Right lobe of liver (tissue), 6 donors: ENCODE measurements at regions not wholly inside any gene's neighbourhood (a gene's known extent, or its start where the extent isn't known, plus 50 kb on each side); places are given as distances from the start of the nearest gene placed in this dataset.

Source experiments
- ATAC-seq, 4 donors: fragments of 200-7000 bp; cut with Tn5 transposase; one replicate each; pipeline ENCODE4 v1.9.1; 2020; ENCODE audit warnings: mild to moderate bottlenecking in 4 of 4, moderate library complexity in 4 of 4
- DNase-seq, 3 donors: peaks; one replicate each; pipeline ENCODE4 v3.0.0-alpha.2; 2020
- H3K27ac ChIP-seq, 3 donors: fragments of 200-600 bp; one replicate each; pipeline ENCODE4 v1.8.0; 2022
- H3K27me3 ChIP-seq, 2 donors: fragments of 200-600 bp; one replicate each; pipeline ENCODE4 v1.8.0; 2022
- H3K36me3 ChIP-seq, 4 donors: fragments of 200-600 bp; sonication (generic) in 1 of 4; one replicate each; pipeline versions ENCODE4 v1.5.1 to v1.8.0; 2017 to 2022; ENCODE audit warnings: control low read depth in 1 of 4
- H3K4me1 ChIP-seq, 4 donors: fragments of 200-600 bp; sonication (generic) in 1 of 4; one replicate each; pipeline versions ENCODE4 v1.5.1 to v1.8.0; 2017 to 2022; ENCODE audit warnings: control low read depth in 1 of 4
- H3K4me3 ChIP-seq, 3 donors: fragments of 200-600 bp; one replicate each; pipeline ENCODE4 v1.8.0; 2022
- H3K9me3 ChIP-seq, 4 donors: fragments of 200-600 bp; sonication (generic) in 1 of 4; one replicate each; pipeline versions ENCODE4 v1.5.1 to v1.8.0; 2017 to 2022; ENCODE audit warnings: control low read depth in 1 of 4
- POLR2A ChIP-seq: fragments of 450-650 bp; IDR thresholded peaks from one replicate; pipeline ENCODE4 v1.6.1; 2017; ENCODE audit warnings: antibody characterized with exemption, mild to moderate bottlenecking
- WGBS: methylation state at CpG from one replicate; pipeline ENCODE4 v1.1.6; 2018; ENCODE audit warnings: low coverage, low lambda C conversion rate; ENCODE audit not compliant: insufficient coverage; ENCODE audit errors: missing lambda C conversion rate; 5-methylcytosine and 5-hydroxymethylcytosine counted together
- intact Hi-C, 2 donors: fragments of 100-400 bp; cut with DNase I; formaldehyde crosslinking; loops; one replicate each; pipeline versions ENCODE4 v1.11.2 to v1.14.1; 2022
- TF ChIP-seq, protein P1 (sequence below), 4 donors: fragments of 200-600 bp in 3 of 4; fragments of 450-650 bp in 1 of 4; IDR thresholded peaks; one replicate each; pipeline versions ENCODE4 v1.5.1 to v1.8.0; 2016 to 2022; ENCODE audit warnings: antibody characterized with exemption in 4 of 4, mild to moderate bottlenecking in 2 of 4
- donor health status: DM: no; HTN: yes; CAD: no.
- donor health status: DM: no; HTN: no; CAD: no.
- donor health status: DM: no; HTN: no; CAD: no.
- donor health status: DM: no; HTN: yes; CAD: no.
- donor health status: DM: no; HTN: yes; CAD: no.

DNA sequence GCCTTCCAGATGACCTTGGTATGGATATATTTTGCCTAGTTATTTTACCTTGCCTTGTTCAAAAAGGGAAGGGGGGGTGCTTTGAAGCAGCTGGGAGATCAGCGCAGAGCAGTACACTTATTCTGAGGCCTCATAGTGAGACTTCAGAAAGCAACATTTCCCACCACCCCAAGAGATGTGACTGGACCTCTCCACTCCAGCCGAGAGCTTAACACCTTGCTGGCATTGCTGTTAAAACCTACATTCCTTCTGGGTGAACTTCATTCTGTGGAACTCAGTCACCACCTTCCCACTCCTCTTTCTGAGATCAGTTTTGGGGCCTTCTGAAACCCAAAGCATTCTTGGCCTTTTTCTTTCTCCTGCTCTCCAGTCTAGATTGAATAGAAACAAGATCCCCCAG is 148.7 kb downstream of the BARHL2 start:
- no peaks in the 10 kb centered on the region for H3K4me1 ChIP-seq
- TF ChIP-seq, protein P1, sequence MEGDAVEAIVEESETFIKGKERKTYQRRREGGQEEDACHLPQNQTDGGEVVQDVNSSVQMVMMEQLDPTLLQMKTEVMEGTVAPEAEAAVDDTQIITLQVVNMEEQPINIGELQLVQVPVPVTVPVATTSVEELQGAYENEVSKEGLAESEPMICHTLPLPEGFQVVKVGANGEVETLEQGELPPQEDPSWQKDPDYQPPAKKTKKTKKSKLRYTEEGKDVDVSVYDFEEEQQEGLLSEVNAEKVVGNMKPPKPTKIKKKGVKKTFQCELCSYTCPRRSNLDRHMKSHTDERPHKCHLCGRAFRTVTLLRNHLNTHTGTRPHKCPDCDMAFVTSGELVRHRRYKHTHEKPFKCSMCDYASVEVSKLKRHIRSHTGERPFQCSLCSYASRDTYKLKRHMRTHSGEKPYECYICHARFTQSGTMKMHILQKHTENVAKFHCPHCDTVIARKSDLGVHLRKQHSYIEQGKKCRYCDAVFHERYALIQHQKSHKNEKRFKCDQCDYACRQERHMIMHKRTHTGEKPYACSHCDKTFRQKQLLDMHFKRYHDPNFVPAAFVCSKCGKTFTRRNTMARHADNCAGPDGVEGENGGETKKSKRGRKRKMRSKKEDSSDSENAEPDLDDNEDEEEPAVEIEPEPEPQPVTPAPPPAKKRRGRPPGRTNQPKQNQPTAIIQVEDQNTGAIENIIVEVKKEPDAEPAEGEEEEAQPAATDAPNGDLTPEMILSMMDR (IDR thresholded peaks at IDR 0.05), result no peak
- TF ChIP-seq POLR2A, result no peak
- no peaks in the 10 kb centered on the region for H3K9me3 ChIP-seq
- WGBS, result no CpG with 5 or more reads among the region's 2 CpGs
- no peaks in the 10 kb centered on the region for H3K27me3 ChIP-seq
- no peak overlapping the region for H3K4me3 ChIP-seq
- H3K27ac ChIP-seq, result no peak overlapping the region
- no peaks in the 10 kb centered on the region for H3K36me3 ChIP-seq
- ATAC-seq, result no peak
- DNase-seq, result no peak
- intact Hi-C loops, result no loop called here

GRCh38 chr1:90564164-90564563 is 152.9 kb downstream of the BARHL2 start:
- Histone ChIP-seq H3K4me1 (no peaks in the 10 kb centered on the region), H3K4me3 (no peak overlapping the region), H3K36me3 (no peaks in the 10 kb centered on the region), H3K27ac (no peak overlapping the region), H3K9me3 (no peaks in the 10 kb centered on the region), H3K27me3 (no peaks in the 10 kb centered on the region)
- TF ChIP-seq, protein P1 (IDR thresholded peaks at IDR 0.05), result no peak
- no peak for TF ChIP-seq POLR2A
- DNase-seq (no peak), ATAC-seq (no peak)
- 61% methylated on average over 2 of the region's 2 CpGs for WGBS
- intact Hi-C loops, result no loop called here

DNA sequence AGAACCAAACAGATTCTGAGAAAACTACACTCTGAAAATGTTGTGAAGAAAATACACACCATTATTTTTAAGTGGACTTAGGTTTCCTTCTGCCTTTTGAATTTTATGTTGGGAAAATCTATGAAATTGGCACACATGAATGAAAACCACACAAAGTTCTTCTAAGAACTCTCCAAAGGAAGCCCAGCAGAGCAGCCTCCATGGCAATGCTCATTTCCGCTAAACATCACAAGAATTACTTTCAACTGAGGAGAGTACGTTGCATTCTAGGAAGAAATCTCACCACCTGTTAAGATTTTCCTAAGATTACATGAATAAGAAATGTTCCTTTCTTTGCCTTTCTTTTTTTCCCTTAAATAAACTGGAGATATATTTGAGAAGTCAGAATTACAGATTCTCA is 154.2 kb downstream of the BARHL2 start:
- Histone ChIP-seq H3K4me3 (no peak overlapping the region), H3K4me1 (no peaks in the 10 kb centered on the region), H3K27me3 (no peaks in the 10 kb centered on the region), H3K9me3 (no peaks in the 10 kb centered on the region), H3K36me3 (no peaks in the 10 kb centered on the region), H3K27ac (no peak overlapping the region)
- WGBS, result 57% methylated on average over 2 of the region's 2 CpGs
- TF ChIP-seq, protein P1 (IDR thresholded peaks at IDR 0.05), result no peak
- TF ChIP-seq POLR2A, result no peak
- intact Hi-C loops, result no loop called here
- no peak for ATAC-seq
- DNase-seq, result no peak

- no peak for TF ChIP-seq POLR2A
- TF ChIP-seq, protein P1 (IDR thresholded peaks at IDR 0.05), result no peak
- Histone ChIP-seq H3K27me3 (no peaks in the 10 kb centered on the region), H3K27ac (no peak overlapping the region), H3K36me3 (no peaks in the 10 kb centered on the region), H3K4me1 (no peaks in the 10 kb centered on the region), H3K9me3 (no peaks in the 10 kb centered on the region), H3K4me3 (no peak overlapping the region)
- no peak for DNase-seq
- intact Hi-C loops, result no loop called here
- 68% methylated on average over 3 of the region's 3 CpGs for WGBS
- no peak for ATAC-seq
These were observed 155.2 kb downstream of the BARHL2 start for GRCh38 chr1:90561911-90562310.
